ENCODE measurements at regions not wholly inside any gene's neighbourhood (a gene's known extent, or its start where the extent isn't known, plus 50 kb on each side); places are given as distances from the start of the nearest gene placed in this dataset.

DNA sequence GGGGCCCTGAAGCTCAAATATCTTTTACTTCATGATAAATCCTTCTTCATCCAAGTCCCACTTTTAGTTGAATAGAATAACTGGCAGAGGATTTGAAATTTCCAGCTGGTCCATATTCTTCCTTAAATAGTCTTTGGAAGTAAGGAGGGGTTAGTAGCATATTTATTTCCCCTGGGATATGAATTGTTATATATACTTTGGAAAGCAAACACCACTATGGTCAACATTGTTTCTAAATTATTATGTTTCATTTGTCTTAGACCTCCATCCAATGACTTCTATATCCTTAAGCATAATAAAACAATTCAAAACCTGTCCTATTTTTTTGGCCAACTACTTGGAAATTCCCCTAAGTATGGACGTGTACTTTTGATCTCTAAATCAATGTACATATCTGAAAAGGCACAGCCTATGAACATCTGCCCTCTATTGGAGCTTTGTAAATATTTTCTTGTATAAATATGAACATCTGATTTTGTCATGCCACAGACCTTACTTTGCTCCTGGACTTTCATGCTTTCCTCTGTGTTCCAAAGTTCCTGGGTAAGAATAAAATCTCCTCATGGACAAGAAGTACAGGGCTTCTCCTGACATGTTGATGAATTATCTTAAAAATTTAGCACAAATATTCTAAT is 1212.0 kb downstream of the GALC start:
- TF ChIP-seq, protein P1, sequence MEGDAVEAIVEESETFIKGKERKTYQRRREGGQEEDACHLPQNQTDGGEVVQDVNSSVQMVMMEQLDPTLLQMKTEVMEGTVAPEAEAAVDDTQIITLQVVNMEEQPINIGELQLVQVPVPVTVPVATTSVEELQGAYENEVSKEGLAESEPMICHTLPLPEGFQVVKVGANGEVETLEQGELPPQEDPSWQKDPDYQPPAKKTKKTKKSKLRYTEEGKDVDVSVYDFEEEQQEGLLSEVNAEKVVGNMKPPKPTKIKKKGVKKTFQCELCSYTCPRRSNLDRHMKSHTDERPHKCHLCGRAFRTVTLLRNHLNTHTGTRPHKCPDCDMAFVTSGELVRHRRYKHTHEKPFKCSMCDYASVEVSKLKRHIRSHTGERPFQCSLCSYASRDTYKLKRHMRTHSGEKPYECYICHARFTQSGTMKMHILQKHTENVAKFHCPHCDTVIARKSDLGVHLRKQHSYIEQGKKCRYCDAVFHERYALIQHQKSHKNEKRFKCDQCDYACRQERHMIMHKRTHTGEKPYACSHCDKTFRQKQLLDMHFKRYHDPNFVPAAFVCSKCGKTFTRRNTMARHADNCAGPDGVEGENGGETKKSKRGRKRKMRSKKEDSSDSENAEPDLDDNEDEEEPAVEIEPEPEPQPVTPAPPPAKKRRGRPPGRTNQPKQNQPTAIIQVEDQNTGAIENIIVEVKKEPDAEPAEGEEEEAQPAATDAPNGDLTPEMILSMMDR (IDR thresholded peaks at IDR 0.05) = no peak
- no peak for TF ChIP-seq POLR2A (IDR thresholded peaks at IDR 0.05)

Data from body of pancreas (tissue), 4 donors.